ENCODE measurements at regions not wholly inside any gene's neighbourhood (a gene's known extent, or its start where the extent isn't known, plus 50 kb on each side); places are given as distances from the start of the nearest gene placed in this dataset.

DNA sequence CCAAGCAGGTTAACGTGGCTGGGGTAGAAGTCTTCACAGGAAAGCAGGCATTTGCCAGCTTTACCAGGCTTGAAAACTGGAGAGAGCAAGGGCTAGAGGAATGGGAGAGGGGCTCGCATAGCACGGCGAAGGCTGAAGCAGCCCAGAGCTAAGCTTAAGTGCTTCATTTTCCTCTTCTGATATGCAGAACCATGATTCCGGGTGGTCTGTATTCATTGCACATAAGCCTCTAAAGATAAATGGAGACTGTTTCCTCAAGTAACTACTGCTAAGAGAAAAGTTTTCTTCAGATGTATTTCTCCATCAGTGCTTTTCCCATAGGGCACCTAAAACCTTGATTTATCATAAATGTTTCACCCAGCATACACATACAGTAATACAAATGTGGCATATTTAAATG is 414.1 kb downstream of the MLLT3 start:
- CTCF ChIA-PET (ENCODE audit: partially characterized antibody) = interaction anchor here (1.3 to 1.7 kb wide), 2 partner anchors 11 to 16 kb away, joined by 3 to 4 read pairs; no protein-coding TSS in a partner anchor
- Histone ChIP-seq H3K23ac (ENCODE audit: insufficient read length) (no peak overlapping the region), H3K9ac (replicated peaks in 1 of 4; ENCODE audit: extremely low read depth in 1 of 4, low read depth in 3 of 4, low read length in 3 of 4) (no peak overlapping the region), H3K4me3 (ENCODE audit: extremely low read depth in 1 of 4, insufficient read depth in 2 of 4, low read depth in 3 of 4, low read length in 4 of 4) (no peak overlapping the region), H3K9me3 (ENCODE audit: insufficient read depth in 2 of 2, low read depth in 1 of 2, low read length in 1 of 2) (no peaks in the 10 kb centered on the region), H2AFZ (ENCODE audit: low read length) (no peak overlapping the region), H3K79me2 (ENCODE audit: control insufficient read depth in 1 of 2, insufficient read depth in 2 of 2, low read length in 2 of 2) (no peaks in the 10 kb centered on the region), H3K14ac (ENCODE audit: insufficient read length) (no peak overlapping the region), H3K4me1 (replicated peaks in 1 of 4; ENCODE audit: control insufficient read depth in 3 of 4, insufficient read depth in 4 of 4, low read length in 3 of 4) (peaks cover 0 to 3% (median 0%) of the 10 kb centered on the region in 4 experiments; a peak in 1 of 7 replicates), H3K56ac (replicated peaks; ENCODE audit: insufficient read length, low read depth, low read length) (no peak overlapping the region), H4K5ac (ENCODE audit: insufficient read length, low read depth, low read length) (no peak overlapping the region), H2BK12ac (ENCODE audit: low read depth, low read length) (no peak overlapping the region), H3K27me3 (replicated peaks in 1 of 4; ENCODE audit: control insufficient read depth in 3 of 4, extremely low read depth in 1 of 4, insufficient read depth in 3 of 4, low read length in 3 of 4) (no peaks in the 10 kb centered on the region), H2AK5ac (ENCODE audit: low read depth, low read length) (no peak overlapping the region), H2BK120ac (replicated peaks; ENCODE audit: low read depth, low read length) (no peak overlapping the region), H3K18ac (ENCODE audit: extremely low read depth, low read length) (no peak overlapping the region), H4K20me1 (replicated peaks in 1 of 2; ENCODE audit: control insufficient read depth in 1 of 2, insufficient read depth in 2 of 2, low read length in 2 of 2) (no peaks in the 10 kb centered on the region), H4K91ac (replicated peaks; ENCODE audit: insufficient read length, low read length) (no peak overlapping the region), H3K36me3 (ENCODE audit: control insufficient read depth in 2 of 4, insufficient read depth in 4 of 4, low read length in 3 of 4) (no peaks in the 10 kb centered on the region), H2BK20ac (ENCODE audit: low read length) (no peak overlapping the region), H4K8ac (ENCODE audit: extremely low read depth, insufficient read depth, low read length) (no peak overlapping the region), H2BK15ac (ENCODE audit: low read length) (no peak overlapping the region), H3K4me2 (ENCODE audit: insufficient read depth in 1 of 2, low read depth in 2 of 2, low read length in 2 of 2) (no peak overlapping the region; a peak in 1 of 4 replicates), H2BK5ac (ENCODE audit: low read depth, low read length) (no peak overlapping the region), H3K79me1 (ENCODE audit: low read depth, low read length) (no peaks in the 10 kb centered on the region), H3K4ac (replicated peaks; ENCODE audit: insufficient read length, low read depth, low read length) (no peak overlapping the region), H3K27ac (ENCODE audit: low read depth, low read length) (no peak overlapping the region), H3K23me2 (ENCODE audit: low read depth, low read length) (no peaks in the 10 kb centered on the region)
- DNase-seq (ENCODE audit: low read depth in 1 of 2, low spot score in 2 of 2) = no peak
- POLR2A ChIA-PET (ENCODE audit: partially characterized antibody) = interaction anchor here (1.2 kb wide), 1 partner anchor 21 kb away, joined by 3 read pairs; no protein-coding TSS in a partner anchor
- TF ChIP-seq, protein P1, sequence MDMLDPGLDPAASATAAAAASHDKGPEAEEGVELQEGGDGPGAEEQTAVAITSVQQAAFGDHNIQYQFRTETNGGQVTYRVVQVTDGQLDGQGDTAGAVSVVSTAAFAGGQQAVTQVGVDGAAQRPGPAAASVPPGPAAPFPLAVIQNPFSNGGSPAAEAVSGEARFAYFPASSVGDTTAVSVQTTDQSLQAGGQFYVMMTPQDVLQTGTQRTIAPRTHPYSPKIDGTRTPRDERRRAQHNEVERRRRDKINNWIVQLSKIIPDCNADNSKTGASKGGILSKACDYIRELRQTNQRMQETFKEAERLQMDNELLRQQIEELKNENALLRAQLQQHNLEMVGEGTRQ (IDR thresholded peaks at IDR 0.05; ENCODE audit: low read length) = no peak
- TF ChIP-seq SAP30 (IDR thresholded peaks at IDR 0.05; ENCODE audit: insufficient read depth, insufficient replicate concordance, low read length) = no peak
- WGBS, 2 experiments (ENCODE audit: extremely low coverage in 1 of 2, insufficient coverage in 1 of 2, insufficient read length in 1 of 2, insufficient replicate concordance in 2 of 2, low coverage in 1 of 2, low lambda C conversion rate in 2 of 2, missing lambda C conversion rate in 1 of 2) = 85% methylated on average over 5 of the region's 5 CpGs; no CpG with 5 or more reads in 1 of the 2 experiments
- FAIRE-seq = no peak

Measured in H1 (cell line).